ENCODE measurements at regions not wholly inside any gene's neighbourhood (a gene's known extent, or its start where the extent isn't known, plus 50 kb on each side); places are given as distances from the start of the nearest gene placed in this dataset.

GRCh38 chr14:82778008-82778590 is 1244.4 kb upstream of the SEL1L start:
- TF ChIP-seq CTCF (IDR thresholded peaks at IDR 0.05) = no peak
- intact Hi-C loops (cut with DNase I) = no loop called here
- H3K4me3 ChIP-seq = no peak overlapping the region
- no peak overlapping the region for H3K27ac ChIP-seq
- no peaks in the 10 kb centered on the region for H3K9me3 ChIP-seq
- no peak for DNase-seq
- H3K9ac ChIP-seq (ENCODE audit: low read depth in 2 of 2, low read length in 2 of 2) = no peak overlapping the region
- H3K4me1 ChIP-seq = no peaks in the 10 kb centered on the region
- no peaks in the 10 kb centered on the region for H3K36me3 ChIP-seq
- no peaks in the 10 kb centered on the region for H3K27me3 ChIP-seq

GRCh38 chr14:82778601-82779000 is 1244.9 kb upstream of the SEL1L start:
- H3K27ac ChIP-seq = no peak overlapping the region
- no peaks in the 10 kb centered on the region for H3K4me1 ChIP-seq
- DNase-seq = no peak
- H3K27me3 ChIP-seq = no peaks in the 10 kb centered on the region
- no peak overlapping the region for H3K4me3 ChIP-seq
- H3K9me3 ChIP-seq = no peaks in the 10 kb centered on the region
- intact Hi-C loops (cut with DNase I) = no loop called here
- no peaks in the 10 kb centered on the region for H3K36me3 ChIP-seq
- H3K9ac ChIP-seq (ENCODE audit: low read depth in 2 of 2, low read length in 2 of 2) = no peak overlapping the region
- TF ChIP-seq CTCF (IDR thresholded peaks at IDR 0.05) = no peak

GRCh38 chr14:82779301-82779700 is 1245.6 kb upstream of the SEL1L start:
- no peaks in the 10 kb centered on the region for H3K36me3 ChIP-seq
- H3K4me3 ChIP-seq = no peak overlapping the region
- no peak for TF ChIP-seq CTCF (IDR thresholded peaks at IDR 0.05)
- no peaks in the 10 kb centered on the region for H3K4me1 ChIP-seq
- DNase-seq = no peak
- no peaks in the 10 kb centered on the region for H3K27me3 ChIP-seq
- no peak overlapping the region for H3K27ac ChIP-seq
- intact Hi-C loops (cut with DNase I) = no loop called here
- no peak overlapping the region for H3K9ac ChIP-seq (ENCODE audit: low read depth in 2 of 2, low read length in 2 of 2)
- H3K9me3 ChIP-seq = no peaks in the 10 kb centered on the region

- no peaks in the 10 kb centered on the region for H3K4me1 ChIP-seq
- no peaks in the 10 kb centered on the region for H3K27me3 ChIP-seq
- no peaks in the 10 kb centered on the region for H3K9me3 ChIP-seq
- no peaks in the 10 kb centered on the region for H3K36me3 ChIP-seq
- H3K27ac ChIP-seq = no peak overlapping the region
- TF ChIP-seq CTCF (IDR thresholded peaks at IDR 0.05) = no peak
- intact Hi-C loops (cut with DNase I) = no loop called here
- H3K4me3 ChIP-seq = no peak overlapping the region
- no peak overlapping the region for H3K9ac ChIP-seq (ENCODE audit: low read depth in 2 of 2, low read length in 2 of 2)
- no peak for DNase-seq
Observed at GRCh38 chr14:82785756-82786482, 1252.3 kb upstream of the SEL1L start.

- intact Hi-C loops (cut with DNase I) = no loop called here
- no peak for TF ChIP-seq CTCF (IDR thresholded peaks at IDR 0.05)
- Histone ChIP-seq H3K4me3 (no peak overlapping the region), H3K36me3 (no peaks in the 10 kb centered on the region), H3K27ac (no peak overlapping the region), H3K9ac (ENCODE audit: low read depth in 2 of 2, low read length in 2 of 2) (no peak overlapping the region), H3K4me1 (no peaks in the 10 kb centered on the region), H3K27me3 (no peaks in the 10 kb centered on the region), H3K9me3 (no peaks in the 10 kb centered on the region)
- no peak for DNase-seq
Observed at GRCh38 chr14:82786483-82786880, 1252.8 kb upstream of the SEL1L start.
